Body of pancreas (tissue), 4 donors: ENCODE measurements at regions not wholly inside any gene's neighbourhood (a gene's known extent, or its start where the extent isn't known, plus 50 kb on each side); places are given as distances from the start of the nearest gene placed in this dataset.
"Not testable (repeated sequence)": the region's sequence is repeated elsewhere in the genome, so short reads cannot be mapped to it uniquely, and the experiment has no call there.

Experiments
- POLR2A ChIP-seq, 3 donors: fragments of 450-650 bp; IDR thresholded peaks; one replicate each; pipeline ENCODE4 v1.6.1; 2016; ENCODE audit warnings: antibody characterized with exemption in 3 of 3, mild to moderate bottlenecking in 2 of 3
- TF ChIP-seq, protein P1 (sequence below), 7 experiments: fragments of 450-650 bp in 4 of 7; fragments of 200-600 bp in 3 of 7; sonication (generic) in 3 of 7; IDR thresholded peaks; one replicate each; pipeline ENCODE4 v1.5.1; 2016 to 2019; ENCODE audit warnings: antibody characterized with exemption in 7 of 7

DNA sequence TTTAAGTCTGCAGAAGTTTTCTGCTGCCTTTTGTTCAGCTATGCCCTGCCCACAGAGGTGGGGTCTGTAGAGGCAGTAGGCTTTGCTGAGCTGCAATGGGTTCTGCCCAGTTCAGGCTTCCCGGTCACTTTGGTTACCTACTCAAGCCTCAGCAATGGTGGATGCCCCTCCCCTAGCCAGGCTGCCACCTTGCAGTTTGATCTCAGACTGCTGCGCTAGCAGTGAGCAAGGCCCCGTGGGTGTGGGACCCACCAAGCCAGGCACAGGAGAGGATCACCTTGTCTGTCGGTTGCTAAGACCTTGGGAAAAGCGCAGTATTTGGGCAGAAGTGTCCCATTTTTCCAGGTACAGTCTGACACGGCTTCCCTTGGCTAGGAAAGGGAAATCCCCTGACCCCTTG lies 74.5 kb upstream of the WARS2 start:
- TF ChIP-seq, protein P1, sequence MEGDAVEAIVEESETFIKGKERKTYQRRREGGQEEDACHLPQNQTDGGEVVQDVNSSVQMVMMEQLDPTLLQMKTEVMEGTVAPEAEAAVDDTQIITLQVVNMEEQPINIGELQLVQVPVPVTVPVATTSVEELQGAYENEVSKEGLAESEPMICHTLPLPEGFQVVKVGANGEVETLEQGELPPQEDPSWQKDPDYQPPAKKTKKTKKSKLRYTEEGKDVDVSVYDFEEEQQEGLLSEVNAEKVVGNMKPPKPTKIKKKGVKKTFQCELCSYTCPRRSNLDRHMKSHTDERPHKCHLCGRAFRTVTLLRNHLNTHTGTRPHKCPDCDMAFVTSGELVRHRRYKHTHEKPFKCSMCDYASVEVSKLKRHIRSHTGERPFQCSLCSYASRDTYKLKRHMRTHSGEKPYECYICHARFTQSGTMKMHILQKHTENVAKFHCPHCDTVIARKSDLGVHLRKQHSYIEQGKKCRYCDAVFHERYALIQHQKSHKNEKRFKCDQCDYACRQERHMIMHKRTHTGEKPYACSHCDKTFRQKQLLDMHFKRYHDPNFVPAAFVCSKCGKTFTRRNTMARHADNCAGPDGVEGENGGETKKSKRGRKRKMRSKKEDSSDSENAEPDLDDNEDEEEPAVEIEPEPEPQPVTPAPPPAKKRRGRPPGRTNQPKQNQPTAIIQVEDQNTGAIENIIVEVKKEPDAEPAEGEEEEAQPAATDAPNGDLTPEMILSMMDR (IDR thresholded peaks at IDR 0.05): not testable (repeated sequence)
- not testable (repeated sequence) for TF ChIP-seq POLR2A (IDR thresholded peaks at IDR 0.05)
